Activated naive CD4-positive, alpha-beta T cell treated with anti-CD3 and anti-CD28 coated beads, Interleukin-2, amount 50 U/mL, for 24 hours (primary cell): ENCODE measurements at regions not wholly inside any gene's neighbourhood (a gene's known extent, or its start where the extent isn't known, plus 50 kb on each side); places are given as distances from the start of the nearest gene placed in this dataset.

Experiments
- H3K27ac Mint-ChIP-seq: one replicate; pipeline ENCODE4 v1.8.0; 2021; ENCODE audit warnings: mild to moderate bottlenecking, mixed read lengths
- H3K27me3 Mint-ChIP-seq: one replicate; pipeline ENCODE4 v1.8.0; 2021; ENCODE audit warnings: mixed read lengths
- H3K36me3 Mint-ChIP-seq: one replicate; pipeline ENCODE4 v1.8.0; 2021; ENCODE audit warnings: mixed read lengths
- H3K4me1 Mint-ChIP-seq: one replicate; pipeline ENCODE4 v1.8.0; 2021; ENCODE audit warnings: mixed read lengths
- H3K4me3 Mint-ChIP-seq: one replicate; pipeline ENCODE4 v1.8.0; 2021; ENCODE audit warnings: mild to moderate bottlenecking, mixed read lengths
- H3K9me3 Mint-ChIP-seq: one replicate; pipeline ENCODE4 v1.8.0; 2021; ENCODE audit warnings: mixed read lengths

- H3K9me3 Mint-ChIP-seq = no peaks in the 10 kb centered on the region
- no peaks in the 10 kb centered on the region for H3K4me1 Mint-ChIP-seq
- H3K36me3 Mint-ChIP-seq = no peaks in the 10 kb centered on the region
- no peak overlapping the region for H3K4me3 Mint-ChIP-seq
- H3K27me3 Mint-ChIP-seq = no peaks in the 10 kb centered on the region
- no peak overlapping the region for H3K27ac Mint-ChIP-seq
These were observed 166.7 kb downstream of the DNAJB9 start for GRCh38 chr7:108736221-108736891.

- Mint-ChIP-seq H3K4me1 (no peaks in the 10 kb centered on the region), H3K4me3 (no peak overlapping the region), H3K36me3 (no peaks in the 10 kb centered on the region), H3K27ac (no peak overlapping the region), H3K27me3 (no peaks in the 10 kb centered on the region), H3K9me3 (no peaks in the 10 kb centered on the region)
These were observed 201.5 kb downstream of the DNAJB9 start for GRCh38 chr7:108770981-108771745.

GRCh38 chr7:108771853-108772252 lies 202.2 kb downstream of the DNAJB9 start:
- H3K9me3 Mint-ChIP-seq = no peaks in the 10 kb centered on the region
- no peak overlapping the region for H3K27ac Mint-ChIP-seq
- H3K27me3 Mint-ChIP-seq = no peaks in the 10 kb centered on the region
- no peaks in the 10 kb centered on the region for H3K36me3 Mint-ChIP-seq
- no peaks in the 10 kb centered on the region for H3K4me1 Mint-ChIP-seq
- H3K4me3 Mint-ChIP-seq = no peak overlapping the region

- no peak overlapping the region for H3K27ac Mint-ChIP-seq
- no peaks in the 10 kb centered on the region for H3K36me3 Mint-ChIP-seq
- no peak overlapping the region for H3K4me3 Mint-ChIP-seq
- no peaks in the 10 kb centered on the region for H3K9me3 Mint-ChIP-seq
- H3K4me1 Mint-ChIP-seq = no peaks in the 10 kb centered on the region
- H3K27me3 Mint-ChIP-seq = no peaks in the 10 kb centered on the region
These were observed 208.3 kb downstream of the DNAJB9 start for GRCh38 chr7:108777966-108778365.

- Mint-ChIP-seq H3K27ac (no peak overlapping the region), H3K4me1 (no peaks in the 10 kb centered on the region), H3K4me3 (no peak overlapping the region), H3K27me3 (no peaks in the 10 kb centered on the region), H3K36me3 (no peaks in the 10 kb centered on the region), H3K9me3 (peaks cover 5% of the 10 kb centered on the region)
These were observed 219.8 kb downstream of the DNAJB9 start for GRCh38 chr7:108789451-108789850.

GRCh38 chr7:108794466-108794865 lies 224.8 kb downstream of the DNAJB9 start:
- no peaks in the 10 kb centered on the region for H3K9me3 Mint-ChIP-seq
- no peaks in the 10 kb centered on the region for H3K27me3 Mint-ChIP-seq
- no peak overlapping the region for H3K4me3 Mint-ChIP-seq
- H3K4me1 Mint-ChIP-seq = no peaks in the 10 kb centered on the region
- no peaks in the 10 kb centered on the region for H3K36me3 Mint-ChIP-seq
- no peak overlapping the region for H3K27ac Mint-ChIP-seq

GRCh38 chr7:108802650-108803049 lies 233.0 kb downstream of the DNAJB9 start:
- no peaks in the 10 kb centered on the region for H3K36me3 Mint-ChIP-seq
- H3K27ac Mint-ChIP-seq = no peak overlapping the region
- H3K4me1 Mint-ChIP-seq = no peaks in the 10 kb centered on the region
- no peaks in the 10 kb centered on the region for H3K9me3 Mint-ChIP-seq
- H3K4me3 Mint-ChIP-seq = no peak overlapping the region
- H3K27me3 Mint-ChIP-seq = no peaks in the 10 kb centered on the region

- Mint-ChIP-seq H3K4me3 (no peak overlapping the region), H3K4me1 (no peaks in the 10 kb centered on the region), H3K9me3 (no peaks in the 10 kb centered on the region), H3K36me3 (no peaks in the 10 kb centered on the region), H3K27me3 (no peaks in the 10 kb centered on the region), H3K27ac (no peak overlapping the region)
These were observed 236.2 kb downstream of the DNAJB9 start for GRCh38 chr7:108805808-108806397.

- Mint-ChIP-seq H3K4me1 (no peaks in the 10 kb centered on the region), H3K27ac (no peak overlapping the region), H3K36me3 (no peaks in the 10 kb centered on the region), H3K27me3 (no peaks in the 10 kb centered on the region), H3K4me3 (no peak overlapping the region), H3K9me3 (peaks cover 7% of the 10 kb centered on the region)
These were observed 239.0 kb downstream of the DNAJB9 start for GRCh38 chr7:108808549-108809266.

GRCh38 chr7:108809356-108809755 lies 239.7 kb downstream of the DNAJB9 start:
- Mint-ChIP-seq H3K27me3 (no peaks in the 10 kb centered on the region), H3K9me3 (peaks cover 10% of the 10 kb centered on the region), H3K27ac (no peak overlapping the region), H3K4me1 (no peaks in the 10 kb centered on the region), H3K36me3 (no peaks in the 10 kb centered on the region), H3K4me3 (no peak overlapping the region)

- Mint-ChIP-seq H3K36me3 (no peaks in the 10 kb centered on the region), H3K4me3 (no peak overlapping the region), H3K27me3 (no peaks in the 10 kb centered on the region), H3K27ac (no peak overlapping the region), H3K9me3 (peaks cover 15% of the 10 kb centered on the region), H3K4me1 (no peaks in the 10 kb centered on the region)
These were observed 241.2 kb downstream of the DNAJB9 start for GRCh38 chr7:108810756-108811385.

GRCh38 chr7:108813251-108814014 lies 243.8 kb downstream of the DNAJB9 start:
- Mint-ChIP-seq H3K4me1 (no peaks in the 10 kb centered on the region), H3K9me3 (peaks cover 15% of the 10 kb centered on the region), H3K27me3 (no peaks in the 10 kb centered on the region), H3K27ac (no peak overlapping the region), H3K36me3 (no peaks in the 10 kb centered on the region), H3K4me3 (no peak overlapping the region)

GRCh38 chr7:108815815-108816214 lies 246.1 kb downstream of the DNAJB9 start:
- no peaks in the 10 kb centered on the region for H3K4me1 Mint-ChIP-seq
- no peaks in the 10 kb centered on the region for H3K36me3 Mint-ChIP-seq
- H3K27me3 Mint-ChIP-seq = peaks cover 1% of the 10 kb centered on the region
- no peak overlapping the region for H3K27ac Mint-ChIP-seq
- H3K4me3 Mint-ChIP-seq = no peak overlapping the region
- H3K9me3 Mint-ChIP-seq = peaks cover 15% of the 10 kb centered on the region

- no peak overlapping the region for H3K4me3 Mint-ChIP-seq
- H3K27me3 Mint-ChIP-seq = peaks cover 1% of the 10 kb centered on the region
- no peak overlapping the region for H3K27ac Mint-ChIP-seq
- peaks cover 9% of the 10 kb centered on the region for H3K9me3 Mint-ChIP-seq
- no peaks in the 10 kb centered on the region for H3K36me3 Mint-ChIP-seq
- H3K4me1 Mint-ChIP-seq = no peaks in the 10 kb centered on the region
These were observed 249.1 kb downstream of the DNAJB9 start for GRCh38 chr7:108818742-108819141.
